NCI-H2171 (cell line): ENCODE measurements at regions not wholly inside any gene's neighbourhood (a gene's known extent, or its start where the extent isn't known, plus 50 kb on each side); places are given as distances from the start of the nearest gene placed in this dataset.
"Not testable (repeated sequence)": the region's sequence is repeated elsewhere in the genome, so short reads cannot be mapped to it uniquely, and the experiment has no call there.

Experiments used
- DNase-seq: peaks from one replicate; lab custom pipeline; 2025; lab: John Stamatoyannopoulos, UW

- no peak for DNase-seq
Observed at GRCh38 chr7:114083166-114084001, 164.6 kb upstream of the PPP1R3A start.

- DNase-seq = no peak
Observed at GRCh38 chr7:114082642-114083165, 163.9 kb upstream of the PPP1R3A start.

- DNase-seq = peak; percentile 50
Observed at GRCh38 chr7:114081606-114082425, 163.0 kb upstream of the PPP1R3A start.

GRCh38 chr7:114077158-114077524, 158.3 kb upstream of the PPP1R3A start:
- not testable (repeated sequence) for DNase-seq

GRCh38 chr7:114076392-114077157, 157.8 kb upstream of the PPP1R3A start:
- not testable (repeated sequence) for DNase-seq

- no peak for DNase-seq
Observed at GRCh38 chr7:114073701-114074100, 154.9 kb upstream of the PPP1R3A start.

GRCh38 chr7:114070246-114070645, 151.4 kb upstream of the PPP1R3A start:
- DNase-seq = no peak

- peak; percentile 3 for DNase-seq
Observed at GRCh38 chr7:114062810-114063209, 144.0 kb upstream of the PPP1R3A start.

- DNase-seq = no peak
Observed at GRCh38 chr7:114051871-114052331, 133.1 kb upstream of the PPP1R3A start.

GRCh38 chr7:114050571-114050970, 131.8 kb upstream of the PPP1R3A start:
- DNase-seq = no peak

GRCh38 chr7:114048386-114049235, 129.8 kb upstream of the PPP1R3A start:
- no peak for DNase-seq

GRCh38 chr7:114047889-114048288, 129.1 kb upstream of the PPP1R3A start:
- DNase-seq = no peak

- DNase-seq = no peak
Observed at GRCh38 chr7:114033475-114033874, 114.7 kb upstream of the PPP1R3A start.

- DNase-seq = peak; percentile 39
Observed at GRCh38 chr7:114026486-114027089, 107.8 kb upstream of the PPP1R3A start.

GRCh38 chr7:114021135-114021534, 102.3 kb upstream of the PPP1R3A start:
- DNase-seq = no peak

- DNase-seq = peak; percentile 56
Observed at GRCh38 chr7:114008696-114009095, 89.9 kb upstream of the PPP1R3A start.

- DNase-seq = no peak
Observed at GRCh38 chr7:114007386-114007785, 88.6 kb upstream of the PPP1R3A start.

GRCh38 chr7:113998934-113999333, 80.1 kb upstream of the PPP1R3A start:
- no peak for DNase-seq

- DNase-seq = no peak
Observed at GRCh38 chr7:113996405-113996804, 77.6 kb upstream of the PPP1R3A start.

GRCh38 chr7:113986216-113986615, 67.4 kb upstream of the PPP1R3A start:
- no peak for DNase-seq

- DNase-seq = no peak
Observed at GRCh38 chr7:113976508-113976907, 57.7 kb upstream of the PPP1R3A start.
